Gastrocnemius medialis (tissue), 4 donors: ENCODE measurements at regions not wholly inside any gene's neighbourhood (a gene's known extent, or its start where the extent isn't known, plus 50 kb on each side); places are given as distances from the start of the nearest gene placed in this dataset.

Source experiments
- ATAC-seq, 2 donors: fragments of 150-250 bp; one replicate each; pipeline ENCODE4 v1.9.1; 2016
- DNase-seq, 2 donors: peaks; one replicate each; pipeline ENCODE4 v3.0.0-alpha.2; 2019
- H3K27ac ChIP-seq, 4 donors: fragments of 200-600 bp; sonication (generic); 1 replicate in 1 of 4; 2 replicates in 3 of 4; pipeline ENCODE4 v1.5.1; 2016 to 2018; ENCODE audit warnings: mild to moderate bottlenecking in 2 of 4, moderate library complexity in 1 of 4
- H3K27me3 ChIP-seq, 3 donors: fragments of 200-600 bp; sonication (generic) in 2 of 3; 1 replicate in 1 of 3; 2 replicates in 2 of 3; pipeline versions ENCODE4 v1.5.1 to v1.6.0; 2016 to 2019; ENCODE audit warnings: mild to moderate bottlenecking in 1 of 3, moderate library complexity in 1 of 3
- H3K36me3 ChIP-seq, 2 donors: fragments of 200-600 bp; sonication (generic) in 1 of 2; one replicate each; pipeline ENCODE4 v1.5.1; 2017 to 2018
- H3K4me1 ChIP-seq, 2 donors: fragments of 200-600 bp; sonication (generic) in 1 of 2; one replicate each; pipeline ENCODE4 v1.5.1; 2016 to 2017; ENCODE audit warnings: mild to moderate bottlenecking in 2 of 2
- H3K4me3 ChIP-seq, 4 donors: fragments of 200-600 bp; sonication (generic) in 3 of 4; 1 replicate in 1 of 4; 2 replicates in 3 of 4; pipeline ENCODE4 v1.5.1; 2016 to 2019; ENCODE audit warnings: mild to moderate bottlenecking in 2 of 4
- H3K9me3 ChIP-seq, 3 donors: fragments of 200-600 bp; sonication (generic) in 2 of 3; 1 replicate in 1 of 3; 2 replicates in 2 of 3; pipeline ENCODE4 v1.5.1; 2016 to 2019
- POLR2A ChIP-seq, 2 donors: fragments of 450-650 bp; IDR thresholded peaks; one replicate each; pipeline ENCODE4 v1.6.1; 2017; ENCODE audit warnings: antibody characterized with exemption in 2 of 2, mild to moderate bottlenecking in 2 of 2, moderate library complexity in 2 of 2
- in situ Hi-C, 4 donors: fragments of 200-750 bp; cut with MboI; loops; one replicate each; pipeline versions ENCODE4 v1.15.0 to v1.8.0; 2017; ENCODE audit warnings: low sequenced_read_pairs in 4 of 4
- intact Hi-C: fragments of 100-400 bp; cut with DNase I; formaldehyde crosslinking; loops from one replicate; pipeline ENCODE4 v1.15.1; 2023; ENCODE audit warnings: low total_unique reads
- TF ChIP-seq, protein P1 (sequence below), 5 experiments: fragments of 450-650 bp in 3 of 5; fragments of 200-600 bp in 2 of 5; sonication (generic) in 2 of 5; IDR thresholded peaks in 4 of 5; conservative IDR thresholded peaks in 1 of 5; 1 replicate in 4 of 5; 2 replicates in 1 of 5; pipeline ENCODE4 v1.5.1; 2016 to 2019; ENCODE audit warnings: antibody characterized with exemption in 5 of 5, mild to moderate bottlenecking in 3 of 5, moderate library complexity in 3 of 5

DNA sequence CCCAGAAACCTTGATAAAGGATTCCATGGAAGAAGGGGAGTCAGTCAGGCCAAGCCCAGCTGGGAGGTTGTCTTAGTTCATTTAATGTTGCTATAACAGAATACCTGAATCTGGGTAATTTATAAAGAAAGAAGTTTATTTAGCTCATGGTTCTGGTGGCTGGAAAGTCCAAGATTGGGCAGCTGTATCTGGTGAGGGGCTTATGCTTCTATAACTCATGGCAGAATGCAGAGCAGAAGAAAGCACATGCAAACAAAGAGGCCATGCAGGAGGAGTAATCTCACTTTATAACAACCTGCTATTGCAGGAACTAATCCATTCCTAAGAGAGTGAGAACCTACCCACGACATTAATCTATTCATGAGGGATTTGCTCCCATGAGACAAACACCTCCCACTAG lies 54.2 kb upstream of the ANKRD1 start:
- in situ Hi-C loops (no loop called here), intact Hi-C loops (no loop called here)
- no peak overlapping the region for H3K4me3 ChIP-seq
- H3K4me1 ChIP-seq = peaks cover 1% of the 10 kb centered on the region in 2 donors
- DNase-seq (no peak), ATAC-seq (no peak)
- TF ChIP-seq, protein P1, sequence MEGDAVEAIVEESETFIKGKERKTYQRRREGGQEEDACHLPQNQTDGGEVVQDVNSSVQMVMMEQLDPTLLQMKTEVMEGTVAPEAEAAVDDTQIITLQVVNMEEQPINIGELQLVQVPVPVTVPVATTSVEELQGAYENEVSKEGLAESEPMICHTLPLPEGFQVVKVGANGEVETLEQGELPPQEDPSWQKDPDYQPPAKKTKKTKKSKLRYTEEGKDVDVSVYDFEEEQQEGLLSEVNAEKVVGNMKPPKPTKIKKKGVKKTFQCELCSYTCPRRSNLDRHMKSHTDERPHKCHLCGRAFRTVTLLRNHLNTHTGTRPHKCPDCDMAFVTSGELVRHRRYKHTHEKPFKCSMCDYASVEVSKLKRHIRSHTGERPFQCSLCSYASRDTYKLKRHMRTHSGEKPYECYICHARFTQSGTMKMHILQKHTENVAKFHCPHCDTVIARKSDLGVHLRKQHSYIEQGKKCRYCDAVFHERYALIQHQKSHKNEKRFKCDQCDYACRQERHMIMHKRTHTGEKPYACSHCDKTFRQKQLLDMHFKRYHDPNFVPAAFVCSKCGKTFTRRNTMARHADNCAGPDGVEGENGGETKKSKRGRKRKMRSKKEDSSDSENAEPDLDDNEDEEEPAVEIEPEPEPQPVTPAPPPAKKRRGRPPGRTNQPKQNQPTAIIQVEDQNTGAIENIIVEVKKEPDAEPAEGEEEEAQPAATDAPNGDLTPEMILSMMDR (IDR thresholded peaks at IDR 0.05 in 4 of 5, conservative IDR thresholded peaks at IDR 0.05 in 1 of 5) = no peak
- TF ChIP-seq POLR2A (IDR thresholded peaks at IDR 0.05) = no peak
- H3K36me3 ChIP-seq = no peaks in the 10 kb centered on the region
- H3K27me3 ChIP-seq = no peaks in the 10 kb centered on the region
- H3K9me3 ChIP-seq = no peaks in the 10 kb centered on the region
- no peak overlapping the region for H3K27ac ChIP-seq

DNA sequence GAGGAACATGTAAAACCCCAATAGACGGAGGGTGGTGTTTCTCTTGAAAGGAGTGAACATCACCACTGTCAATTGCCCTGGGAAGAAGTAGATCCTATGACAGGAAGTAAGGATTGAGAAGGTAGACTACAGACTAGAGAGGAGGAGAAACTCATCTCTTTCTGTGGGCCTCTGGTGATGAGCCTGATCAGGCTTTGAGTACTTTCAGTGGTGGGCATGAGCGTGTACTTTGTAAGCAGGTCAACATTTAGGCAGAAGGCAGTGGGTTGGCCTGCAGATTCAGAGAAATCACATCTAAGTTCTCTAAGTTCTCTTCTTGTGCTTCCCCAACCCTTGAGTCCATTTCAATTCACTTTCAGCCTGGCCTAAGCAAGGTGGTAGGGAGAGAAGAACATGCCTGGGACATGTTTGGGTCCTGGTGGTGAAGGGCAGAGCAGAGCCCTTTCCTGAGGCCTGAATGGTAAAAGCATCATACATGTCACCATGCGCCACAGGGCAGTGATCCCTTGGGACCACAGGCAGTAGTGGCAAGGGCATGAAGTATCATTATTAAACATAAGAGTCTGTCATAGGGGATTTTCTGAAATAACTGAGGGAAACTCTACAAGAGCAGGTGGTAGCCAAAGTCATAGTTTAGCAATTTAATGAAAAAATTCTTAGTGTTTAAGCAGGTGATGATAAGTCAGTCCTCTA lies 56.4 kb upstream of the ANKRD1 start:
- Histone ChIP-seq H3K4me3 (no peak overlapping the region), H3K27me3 (no peaks in the 10 kb centered on the region), H3K27ac (no peak overlapping the region), H3K36me3 (no peaks in the 10 kb centered on the region), H3K9me3 (no peaks in the 10 kb centered on the region), H3K4me1 (no peaks in the 10 kb centered on the region)
- intact Hi-C loops = no loop called here
- DNase-seq (no peak), ATAC-seq (no peak)
- TF ChIP-seq POLR2A (IDR thresholded peaks at IDR 0.05) = no peak
- TF ChIP-seq, protein P1 (IDR thresholded peaks at IDR 0.05 in 4 of 5, conservative IDR thresholded peaks at IDR 0.05 in 1 of 5) = no peak
- in situ Hi-C loops = no loop called here

DNA sequence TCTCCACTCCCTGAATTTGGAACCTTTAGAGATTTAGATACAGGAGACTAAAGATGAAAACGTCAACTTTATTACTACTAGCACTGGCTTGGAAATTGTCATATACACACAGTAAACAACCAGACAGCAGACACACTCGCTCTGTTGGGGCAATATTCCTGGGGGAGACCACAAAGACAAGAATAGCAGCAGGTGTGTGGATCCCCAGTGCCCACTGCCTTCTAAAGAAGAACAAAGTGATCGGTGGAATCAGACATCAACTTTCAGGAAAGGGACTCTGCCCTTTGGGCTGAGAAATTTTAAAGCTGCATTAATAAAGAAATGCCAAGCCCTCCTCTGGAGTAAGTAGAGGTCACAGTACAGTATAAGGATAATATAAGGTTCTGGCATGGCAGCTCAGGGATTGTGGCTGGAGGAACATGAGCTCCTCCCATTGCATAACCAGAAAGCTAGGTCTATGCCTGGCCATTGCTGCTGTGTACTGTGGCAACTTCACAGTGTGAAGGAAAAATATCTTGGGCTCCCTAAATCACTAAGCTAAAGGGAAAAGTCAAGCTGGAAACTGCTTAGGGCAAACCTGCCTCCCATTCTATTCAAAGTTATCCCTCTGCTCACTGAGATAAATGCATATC lies 57.1 kb upstream of the ANKRD1 start:
- intact Hi-C loops (no loop called here), in situ Hi-C loops (no loop called here)
- H3K27me3 ChIP-seq = no peaks in the 10 kb centered on the region
- no peak overlapping the region for H3K4me3 ChIP-seq
- H3K4me1 ChIP-seq = no peaks in the 10 kb centered on the region
- DNase-seq = peak in 1 of 2 donors; percentile 43
- peak; percentile 62 to 98 for ATAC-seq
- no peaks in the 10 kb centered on the region for H3K36me3 ChIP-seq
- H3K27ac ChIP-seq = peak overlapping the region in 1 of 4 donors; percentile 24
- TF ChIP-seq, protein P1 (IDR thresholded peaks at IDR 0.05 in 4 of 5, conservative IDR thresholded peaks at IDR 0.05 in 1 of 5) = no peak
- no peak for TF ChIP-seq POLR2A (IDR thresholded peaks at IDR 0.05)
- H3K9me3 ChIP-seq = no peaks in the 10 kb centered on the region

DNA sequence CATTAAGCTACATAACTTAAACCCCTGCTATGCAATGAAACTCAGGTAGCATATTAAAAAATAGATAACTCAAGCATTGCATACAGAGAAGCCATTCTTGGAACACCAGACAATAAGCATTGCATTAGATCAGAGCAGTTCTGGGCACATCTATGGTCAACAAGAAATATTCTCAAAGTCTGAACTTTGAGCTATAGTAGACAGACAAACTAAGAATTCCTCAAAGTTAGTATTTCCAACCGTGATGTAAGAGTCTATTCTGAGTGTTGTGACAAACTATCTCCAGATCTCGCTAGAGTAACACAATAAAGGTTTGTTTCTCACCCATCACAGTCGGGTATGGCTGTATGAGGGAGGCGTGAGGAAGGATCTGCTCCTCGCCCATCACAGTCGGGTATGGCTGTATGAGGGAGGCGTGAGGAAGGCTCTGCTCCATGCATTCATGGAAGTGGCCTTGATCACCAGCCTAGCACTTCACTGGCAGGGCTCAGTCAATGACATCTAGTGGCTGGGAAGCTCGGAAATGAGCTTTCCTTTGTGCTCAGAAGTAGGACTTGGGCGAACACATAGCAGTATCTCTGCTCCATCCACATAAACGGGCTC lies 61.6 kb upstream of the ANKRD1 start:
- TF ChIP-seq, protein P1 (IDR thresholded peaks at IDR 0.05 in 4 of 5, conservative IDR thresholded peaks at IDR 0.05 in 1 of 5) = no peak
- TF ChIP-seq POLR2A (IDR thresholded peaks at IDR 0.05) = no peak
- H3K4me3 ChIP-seq = no peak overlapping the region
- DNase-seq (no peak), ATAC-seq (no peak)
- in situ Hi-C loops (no loop called here), intact Hi-C loops (no loop called here)
- peaks cover 13 to 16% of the 10 kb centered on the region in 2 donors for H3K4me1 ChIP-seq
- no peaks in the 10 kb centered on the region for H3K9me3 ChIP-seq
- H3K27me3 ChIP-seq = no peaks in the 10 kb centered on the region
- H3K27ac ChIP-seq = no peak overlapping the region
- H3K36me3 ChIP-seq = no peaks in the 10 kb centered on the region
